H54 (cell line): ENCODE measurements at regions not wholly inside any gene's neighbourhood (a gene's known extent, or its start where the extent isn't known, plus 50 kb on each side); places are given as distances from the start of the nearest gene placed in this dataset.
"Not testable (repeated sequence)": the region's sequence is repeated elsewhere in the genome, so short reads cannot be mapped to it uniquely, and the experiment has no call there.

Experiments used
- DNase-seq: peaks from one replicate; pipeline ENCODE4 v3.0.0; 2011; ENCODE audit warnings: low spot score, mixed read lengths; ENCODE audit not compliant: insufficient read length
- FAIRE-seq: peaks from 3 replicates; lab custom pipeline; 2011; peaks lifted over from hg19 to GRCh38; lab: Jason Lieb, UNC
- POLR2A ChIP-seq: IDR thresholded peaks from 2 replicates; pipeline ENCODE4 v1.6.1; 2011; ENCODE audit warnings: low read depth, mild to moderate bottlenecking, low read length

- DNase-seq (no peak), FAIRE-seq (no peak)
- no peak for TF ChIP-seq POLR2A
Measured at GRCh38 chr6:54515013-54515412, 206.8 kb downstream of the TINAG start.

GRCh38 chr6:54515713-54516112, 207.5 kb downstream of the TINAG start:
- TF ChIP-seq POLR2A: no peak
- DNase-seq (no peak), FAIRE-seq (no peak)

GRCh38 chr6:54516321-54516720, 208.1 kb downstream of the TINAG start:
- TF ChIP-seq POLR2A: no peak
- FAIRE-seq: no peak
- DNase-seq: no peak

- FAIRE-seq: no peak
- DNase-seq: no peak
Measured at GRCh38 chr6:54519161-54519560, 210.9 kb downstream of the TINAG start.

GRCh38 chr6:54525731-54526130, 217.5 kb downstream of the TINAG start:
- no peak for TF ChIP-seq POLR2A
- FAIRE-seq: peak; percentile 82
- no peak for DNase-seq

More at GRCh38 chr6:54519161-54519560, 210.9 kb downstream of the TINAG start:
- TF ChIP-seq POLR2A: no peak

GRCh38 chr6:54533567-54533966, 225.3 kb downstream of the TINAG start:
- TF ChIP-seq POLR2A: no peak
- DNase-seq (no peak), FAIRE-seq (no peak)

- TF ChIP-seq POLR2A: no peak
- peak; percentile 15 for FAIRE-seq
- DNase-seq: no peak
Measured at GRCh38 chr6:54535568-54535967, 227.3 kb downstream of the TINAG start.

GRCh38 chr6:54541541-54541940, 233.3 kb downstream of the TINAG start:
- FAIRE-seq: no peak

GRCh38 chr6:54559136-54559535, 250.9 kb downstream of the TINAG start:
- TF ChIP-seq POLR2A: no peak
- DNase-seq (no peak), FAIRE-seq (peak; percentile 90)

More at GRCh38 chr6:54541541-54541940, 233.3 kb downstream of the TINAG start:
- no peak for TF ChIP-seq POLR2A
- no peak for DNase-seq

- not testable (repeated sequence) for DNase-seq, FAIRE-seq
Measured at GRCh38 chr6:54564188-54564587, 255.9 kb downstream of the TINAG start.

- no peak for DNase-seq
- FAIRE-seq: no peak
- no peak for TF ChIP-seq POLR2A
Measured at GRCh38 chr6:54574671-54575070, 266.4 kb downstream of the TINAG start.

GRCh38 chr6:54578261-54578660, 268.3 kb upstream of the FAM83B start:
- TF ChIP-seq POLR2A: no peak
- FAIRE-seq: no peak
- no peak for DNase-seq

- no peak for DNase-seq
- no peak for TF ChIP-seq POLR2A
- FAIRE-seq: no peak
Measured at GRCh38 chr6:54579011-54579410, 267.6 kb upstream of the FAM83B start.

- FAIRE-seq: no peak
- DNase-seq: no peak
- no peak for TF ChIP-seq POLR2A
Measured at GRCh38 chr6:54586251-54586650, 260.3 kb upstream of the FAM83B start.

- FAIRE-seq: no peak
- DNase-seq: no peak
- no peak for TF ChIP-seq POLR2A
Measured at GRCh38 chr6:54587277-54587676, 259.3 kb upstream of the FAM83B start.

- no peak for FAIRE-seq
- no peak for TF ChIP-seq POLR2A
- DNase-seq: no peak
Measured at GRCh38 chr6:54588176-54588575, 258.4 kb upstream of the FAM83B start.

GRCh38 chr6:54595844-54596243, 250.7 kb upstream of the FAM83B start:
- no peak for DNase-seq
- TF ChIP-seq POLR2A: no peak

More at GRCh38 chr6:54595844-54596243, 250.7 kb upstream of the FAM83B start:
- no peak for FAIRE-seq
